Naive thymus-derived CD8-positive, alpha-beta T cell (primary cell): ENCODE measurements at regions not wholly inside any gene's neighbourhood (a gene's known extent, or its start where the extent isn't known, plus 50 kb on each side); places are given as distances from the start of the nearest gene placed in this dataset.
"Not testable (repeated sequence)": the region's sequence is repeated elsewhere in the genome, so short reads cannot be mapped to it uniquely, and the experiment has no call there.

Experiments
- ATAC-seq, 2 donors: fragments of 150-1000 bp; cut with Tn5 transposase in 1 of 2; sonication (Bioruptor Pico), chemical (Tn5 transposase) in 1 of 2; 1 replicate in 1 of 2; 2 replicates in 1 of 2; pipeline ENCODE4 v1.10.0; 2021; ENCODE audit warnings: mild to moderate bottlenecking in 2 of 2, moderate library complexity in 2 of 2
- POLR2A ChIA-PET: fragments of 350-600 bp; sonication (Branson Sonifier 250); formaldehyde crosslinking; loops from one replicate; lab custom pipeline; 2021; ENCODE audit warnings: antibody characterized with exemption; lab: Charles Lee
- DNase-seq, 10 donors: peaks; one replicate each; pipeline versions ENCODE4 v3.0.0 to v3.0.0-alpha.2; 2020 to 2022
- H3K27ac Mint-ChIP-seq, 10 donors: one replicate each; pipeline ENCODE4 v1.8.0; 2020 to 2022; ENCODE audit warnings: mild to moderate bottlenecking in 10 of 10, mixed read lengths in 10 of 10, moderate library complexity in 4 of 10, inconsistent platforms in 1 of 10
- H3K27me3 Mint-ChIP-seq, 5 donors: one replicate each; pipeline ENCODE4 v1.8.0; 2021 to 2022; ENCODE audit warnings: mixed read lengths in 5 of 5
- H3K36me3 Mint-ChIP-seq, 3 donors: one replicate each; pipeline ENCODE4 v1.8.0; 2020 to 2022; ENCODE audit warnings: mixed read lengths in 3 of 3, mild to moderate bottlenecking in 2 of 3, inconsistent platforms in 1 of 3
- H3K4me1 Mint-ChIP-seq, 4 donors: one replicate each; pipeline ENCODE4 v1.8.0; 2021 to 2022; ENCODE audit warnings: mixed read lengths in 4 of 4
- H3K4me3 Mint-ChIP-seq, 10 donors: one replicate each; pipeline ENCODE4 v1.8.0; 2020 to 2022; ENCODE audit warnings: mild to moderate bottlenecking in 10 of 10, mixed read lengths in 10 of 10, moderate library complexity in 6 of 10, inconsistent platforms in 1 of 10
- H3K9me3 Mint-ChIP-seq, 9 donors: one replicate each; pipeline ENCODE4 v1.8.0; 2020 to 2022; ENCODE audit warnings: mixed read lengths in 9 of 9, mild to moderate bottlenecking in 3 of 9, inconsistent platforms in 1 of 9, moderate library complexity in 1 of 9

GRCh38 chr2:195146761-195147541, 510.1 kb upstream of the SLC39A10 start:
- peaks cover 0 to 16% (median 5%) of the 10 kb centered on the region in 9 donors for H3K9me3 Mint-ChIP-seq
- ATAC-seq (no peak), DNase-seq (no peak)
- POLR2A ChIA-PET: interaction anchor here (0.6 to 0.7 kb wide), 2 partner anchors 28 to 979 kb away, joined by 3 read pairs; no protein-coding TSS in a partner anchor
- H3K4me3 Mint-ChIP-seq: no peak overlapping the region
- H3K27ac Mint-ChIP-seq: no peak overlapping the region
- no peaks in the 10 kb centered on the region for H3K4me1 Mint-ChIP-seq
- peaks cover 0 to 6% (median 2%) of the 10 kb centered on the region in 3 donors for H3K36me3 Mint-ChIP-seq
- H3K27me3 Mint-ChIP-seq: peaks cover 0 to 2% (median 0%) of the 10 kb centered on the region in 5 donors

GRCh38 chr2:195138435-195138834, 518.6 kb upstream of the SLC39A10 start:
- Mint-ChIP-seq H3K9me3 (no peaks in the 10 kb centered on the region), H3K27me3 (no peaks in the 10 kb centered on the region), H3K36me3 (no peaks in the 10 kb centered on the region), H3K4me3 (no peak overlapping the region), H3K4me1 (peaks cover 0 to 5% (median 0%) of the 10 kb centered on the region in 4 donors), H3K27ac (no peak overlapping the region)
- POLR2A ChIA-PET: no interaction called here
- ATAC-seq: no peak
- DNase-seq: no peak

GRCh38 chr2:195125889-195126288, 531.1 kb upstream of the SLC39A10 start:
- H3K27ac Mint-ChIP-seq, ATAC-seq, POLR2A ChIA-PET, DNase-seq, H3K4me1 Mint-ChIP-seq, H3K36me3 Mint-ChIP-seq, H3K4me3 Mint-ChIP-seq, H3K27me3 Mint-ChIP-seq, H3K9me3 Mint-ChIP-seq: not testable (repeated sequence)

GRCh38 chr2:195124391-195125079, 532.5 kb upstream of the SLC39A10 start:
- Mint-ChIP-seq H3K27ac (no peak overlapping the region), H3K27me3 (no peaks in the 10 kb centered on the region), H3K4me1 (peaks cover 0 to 1% (median 0%) of the 10 kb centered on the region in 4 donors), H3K9me3 (no peaks in the 10 kb centered on the region), H3K36me3 (no peaks in the 10 kb centered on the region), H3K4me3 (no peak overlapping the region)
- DNase-seq: no peak
- ATAC-seq: no peak
- POLR2A ChIA-PET: no interaction called here

- POLR2A ChIA-PET: no interaction called here
- no peak overlapping the region for H3K4me3 Mint-ChIP-seq
- no peaks in the 10 kb centered on the region for H3K36me3 Mint-ChIP-seq
- ATAC-seq: no peak
- H3K27ac Mint-ChIP-seq: no peak overlapping the region
- H3K4me1 Mint-ChIP-seq: peaks cover 0 to 1% (median 0%) of the 10 kb centered on the region in 4 donors
- no peak for DNase-seq
- H3K27me3 Mint-ChIP-seq: no peaks in the 10 kb centered on the region
- no peaks in the 10 kb centered on the region for H3K9me3 Mint-ChIP-seq
These were observed 534.4 kb upstream of the SLC39A10 start for GRCh38 chr2:195122653-195123052.

GRCh38 chr2:195121341-195121740, 535.7 kb upstream of the SLC39A10 start:
- Mint-ChIP-seq H3K27ac (no peak overlapping the region), H3K27me3 (no peaks in the 10 kb centered on the region), H3K4me1 (peaks cover 0 to 1% (median 0%) of the 10 kb centered on the region in 4 donors), H3K36me3 (no peaks in the 10 kb centered on the region), H3K4me3 (no peak overlapping the region), H3K9me3 (no peaks in the 10 kb centered on the region)
- no peak for ATAC-seq
- POLR2A ChIA-PET: no interaction called here
- no peak for DNase-seq

GRCh38 chr2:195119231-195119630, 537.8 kb upstream of the SLC39A10 start:
- peaks cover 0 to 6% (median 0%) of the 10 kb centered on the region in 9 donors for H3K9me3 Mint-ChIP-seq
- H3K4me3 Mint-ChIP-seq: no peak overlapping the region
- no peaks in the 10 kb centered on the region for H3K4me1 Mint-ChIP-seq
- no peak overlapping the region for H3K27ac Mint-ChIP-seq
- H3K36me3 Mint-ChIP-seq: no peaks in the 10 kb centered on the region
- H3K27me3 Mint-ChIP-seq: no peaks in the 10 kb centered on the region
- ATAC-seq (no peak), DNase-seq (no peak)
- POLR2A ChIA-PET: no interaction called here

GRCh38 chr2:195118276-195118675, 538.8 kb upstream of the SLC39A10 start:
- Mint-ChIP-seq H3K9me3 (peaks cover 0 to 14% (median 6%) of the 10 kb centered on the region in 9 donors), H3K4me3 (no peak overlapping the region)
- no peak for ATAC-seq

GRCh38 chr2:195117011-195117410, 540.0 kb upstream of the SLC39A10 start:
- Mint-ChIP-seq H3K4me1 (no peaks in the 10 kb centered on the region), H3K9me3 (peaks cover 0 to 17% (median 6%) of the 10 kb centered on the region in 9 donors), H3K27ac (no peak overlapping the region), H3K36me3 (peaks cover 0 to 10% (median 3%) of the 10 kb centered on the region in 3 donors), H3K4me3 (no peak overlapping the region), H3K27me3 (no peaks in the 10 kb centered on the region)
- DNase-seq: no peak
- no peak for ATAC-seq
- POLR2A ChIA-PET: no interaction called here

More at GRCh38 chr2:195118276-195118675, 538.8 kb upstream of the SLC39A10 start:
- H3K27me3 Mint-ChIP-seq: no peaks in the 10 kb centered on the region
- DNase-seq: no peak
- H3K4me1 Mint-ChIP-seq: no peaks in the 10 kb centered on the region
- peaks cover 0 to 9% (median 3%) of the 10 kb centered on the region in 3 donors for H3K36me3 Mint-ChIP-seq
- no peak overlapping the region for H3K27ac Mint-ChIP-seq
- POLR2A ChIA-PET: interaction anchor here (0.5 kb wide), 1 partner anchor 29 kb away, joined by 3 read pairs; no protein-coding TSS in a partner anchor

GRCh38 chr2:195115738-195116137, 541.3 kb upstream of the SLC39A10 start:
- H3K4me3 Mint-ChIP-seq: no peak overlapping the region
- peaks cover 5 to 17% (median 8%) of the 10 kb centered on the region in 9 donors for H3K9me3 Mint-ChIP-seq
- ATAC-seq: no peak
- POLR2A ChIA-PET: no interaction called here
- no peaks in the 10 kb centered on the region for H3K4me1 Mint-ChIP-seq
- peaks cover 0 to 10% (median 3%) of the 10 kb centered on the region in 3 donors for H3K36me3 Mint-ChIP-seq
- peak overlapping the region in 1 of 10 donors; percentile 3 for H3K27ac Mint-ChIP-seq
- no peaks in the 10 kb centered on the region for H3K27me3 Mint-ChIP-seq
- no peak for DNase-seq

- ATAC-seq (no peak), DNase-seq (no peak)
- H3K36me3 Mint-ChIP-seq: no peaks in the 10 kb centered on the region
- H3K27ac Mint-ChIP-seq: no peak overlapping the region
- H3K4me1 Mint-ChIP-seq: no peaks in the 10 kb centered on the region
- peaks cover 0 to 9% (median 3%) of the 10 kb centered on the region in 9 donors for H3K9me3 Mint-ChIP-seq
- H3K4me3 Mint-ChIP-seq: no peak overlapping the region
- POLR2A ChIA-PET: no interaction called here
- peaks cover 0 to 1% (median 0%) of the 10 kb centered on the region in 5 donors for H3K27me3 Mint-ChIP-seq
These were observed 548.8 kb upstream of the SLC39A10 start for GRCh38 chr2:195108182-195108581.

- POLR2A ChIA-PET: no interaction called here
- H3K36me3 Mint-ChIP-seq: no peaks in the 10 kb centered on the region
- no peak for ATAC-seq
These were observed 550.2 kb upstream of the SLC39A10 start for GRCh38 chr2:195106681-195107380.

More at GRCh38 chr2:195106681-195107380, 550.2 kb upstream of the SLC39A10 start:
- H3K4me3 Mint-ChIP-seq: no peak overlapping the region
- peaks cover 0 to 1% (median 0%) of the 10 kb centered on the region in 5 donors for H3K27me3 Mint-ChIP-seq
- no peaks in the 10 kb centered on the region for H3K4me1 Mint-ChIP-seq
- no peak overlapping the region for H3K27ac Mint-ChIP-seq
- DNase-seq: no peak
- peaks cover 0 to 9% (median 0%) of the 10 kb centered on the region in 9 donors for H3K9me3 Mint-ChIP-seq
